H1 (cell line): ENCODE measurements at regions not wholly inside any gene's neighbourhood (a gene's known extent, or its start where the extent isn't known, plus 50 kb on each side); places are given as distances from the start of the nearest gene placed in this dataset.
"Not testable (repeated sequence)": the region's sequence is repeated elsewhere in the genome, so short reads cannot be mapped to it uniquely, and the experiment has no call there.

ENCODE experiments used
- CTCF ChIA-PET: fragments of 300-600 bp; sonication (Branson Sonifier 250); formaldehyde crosslinking; loops from one replicate; lab custom pipeline; 2021; ENCODE audit not compliant: partially characterized antibody; lab: Charles Lee
- POLR2A ChIA-PET: fragments of 300-600 bp; sonication (Branson Sonifier 250); formaldehyde crosslinking; loops from one replicate; lab custom pipeline; 2021; ENCODE audit warnings: inconsistent platforms; ENCODE audit not compliant: partially characterized antibody; lab: Charles Lee
- DNase-seq, 2 experiments: peaks; one replicate each; pipeline versions ENCODE4 v3.0.0 to v3.0.0-alpha.2; 2010 to 2022; ENCODE audit warnings: low spot score in 2 of 2, low read depth in 1 of 2, mixed read lengths in 1 of 2
- FAIRE-seq: peaks from 2 replicates; lab custom pipeline; 2011; peaks lifted over from hg19 to GRCh38; lab: Jason Lieb, UNC
- H2AFZ ChIP-seq: 2 replicates; pipeline ENCODE4 v1.8.1; 2012; ENCODE audit warnings: low read length, inconsistent platforms
- H2AK5ac ChIP-seq: 2 replicates; pipeline ENCODE4 v1.6.1; 2013; ENCODE audit warnings: low read depth, low read length
- H2BK120ac ChIP-seq: replicated peaks from 2 replicates; pipeline ENCODE3; 2013; ENCODE audit warnings: low read depth, low read length, inconsistent platforms
- H2BK12ac ChIP-seq: 2 replicates; pipeline ENCODE4 v1.6.1; 2013; ENCODE audit warnings: low read depth, low read length
- H2BK15ac ChIP-seq: 2 replicates; pipeline ENCODE4 v1.6.1; 2013; ENCODE audit warnings: low read length
- H2BK20ac ChIP-seq: 2 replicates; pipeline ENCODE4 v1.6.1; 2013; ENCODE audit warnings: low read length
- H2BK5ac ChIP-seq: 2 replicates; pipeline ENCODE4 v1.6.1; 2013; ENCODE audit warnings: low read depth, low read length
- H3K14ac ChIP-seq: 2 replicates; pipeline ENCODE4 v1.6.1; 2013; ENCODE audit warnings: inconsistent platforms; ENCODE audit not compliant: insufficient read length
- H3K18ac ChIP-seq: 2 replicates; pipeline ENCODE4 v1.6.1; 2013; ENCODE audit warnings: low read length; ENCODE audit errors: extremely low read depth
- H3K23ac ChIP-seq: 2 replicates; pipeline ENCODE4 v1.6.1; 2013; ENCODE audit warnings: inconsistent platforms; ENCODE audit not compliant: insufficient read length
- H3K23me2 ChIP-seq: 2 replicates; pipeline ENCODE4 v1.6.1; 2013; ENCODE audit warnings: low read depth, low read length
- H3K27ac ChIP-seq: 2 replicates; pipeline ENCODE4 v1.6.1; 2011; ENCODE audit warnings: low read depth, low read length, inconsistent platforms
- H3K27me3 ChIP-seq, 4 experiments: replicated peaks in 1 of 4; 1 replicate in 1 of 4; 2 replicates in 3 of 4; pipeline versions ENCODE4 v1.6.1 to v1.8.1; 2011 to 2013; ENCODE audit warnings: low read length in 3 of 4, mild to moderate bottlenecking in 3 of 4, inconsistent platforms in 2 of 4, mixed read lengths in 2 of 4, moderate library complexity in 1 of 4; ENCODE audit not compliant: control insufficient read depth in 3 of 4, insufficient read depth in 3 of 4; ENCODE audit errors: extremely low read depth in 1 of 4
- H3K36me3 ChIP-seq, 4 experiments: 2 replicates each; pipeline versions ENCODE4 v1.6.1 to v1.8.1; 2011 to 2013; ENCODE audit warnings: mild to moderate bottlenecking in 4 of 4, low read length in 3 of 4, moderate library complexity in 2 of 4, control low read depth in 1 of 4, inconsistent platforms in 1 of 4; ENCODE audit not compliant: insufficient read depth in 4 of 4, control insufficient read depth in 2 of 4
- H3K4ac ChIP-seq: replicated peaks from 2 replicates; pipeline ENCODE3; 2013; ENCODE audit warnings: low read length, low read depth, mixed read lengths, inconsistent platforms; ENCODE audit not compliant: insufficient read length
- H3K4me1 ChIP-seq, 4 experiments: replicated peaks in 1 of 4; 1 replicate in 1 of 4; 2 replicates in 3 of 4; pipeline versions ENCODE4 v1.6.1 to v1.8.1; 2011 to 2013; ENCODE audit warnings: low read length in 3 of 4, inconsistent platforms in 2 of 4, mixed read lengths in 1 of 4; ENCODE audit not compliant: insufficient read depth in 4 of 4, control insufficient read depth in 3 of 4
- H3K4me2 ChIP-seq, 2 experiments: 2 replicates each; pipeline versions ENCODE4 v1.6.1 to v1.8.1; 2011 to 2013; ENCODE audit warnings: low read depth in 2 of 2, low read length in 2 of 2, control low read depth in 1 of 2, inconsistent platforms in 1 of 2, mild to moderate bottlenecking in 1 of 2; ENCODE audit not compliant: insufficient read depth in 1 of 2
- H3K4me3 ChIP-seq, 4 experiments: fragments of 200-600, 300-600 bp in 1 of 4; sonication (generic), shearing (Covaris generic), sonication (Bioruptor Twin) in 1 of 4; 2 replicates each; pipeline versions ENCODE4 v1.5.1 to v1.8.1; 2011 to 2016; ENCODE audit warnings: low read length in 4 of 4, low read depth in 3 of 4, control low read depth in 2 of 4, inconsistent platforms in 2 of 4, mild to moderate bottlenecking in 2 of 4, mixed read lengths in 1 of 4, moderate library complexity in 1 of 4; ENCODE audit not compliant: insufficient read depth in 2 of 4; ENCODE audit errors: extremely low read depth in 1 of 4
- H3K56ac ChIP-seq: replicated peaks from 2 replicates; pipeline ENCODE3; 2013; ENCODE audit warnings: low read depth, mild to moderate bottlenecking, mixed read lengths, low read length, inconsistent platforms; ENCODE audit not compliant: insufficient read length
- H3K79me1 ChIP-seq: 2 replicates; pipeline ENCODE4 v1.6.1; 2013; ENCODE audit warnings: low read depth, low read length, control low read depth
- H3K79me2 ChIP-seq, 2 experiments: 2 replicates each; pipeline versions ENCODE4 v1.6.1 to v1.8.1; 2012 to 2013; ENCODE audit warnings: low read length in 2 of 2, mild to moderate bottlenecking in 2 of 2, inconsistent platforms in 1 of 2; ENCODE audit not compliant: insufficient read depth in 2 of 2, control insufficient read depth in 1 of 2
- H3K9ac ChIP-seq, 4 experiments: replicated peaks in 1 of 4; 1 replicate in 1 of 4; 2 replicates in 3 of 4; pipeline versions ENCODE4 v1.6.1 to v1.8.1; 2011 to 2013; ENCODE audit warnings: low read depth in 3 of 4, low read length in 3 of 4, control low read depth in 2 of 4, mild to moderate bottlenecking in 2 of 4, moderate library complexity in 2 of 4, inconsistent platforms in 1 of 4; ENCODE audit errors: extremely low read depth in 1 of 4
- H3K9me3 ChIP-seq, 2 experiments: 2 replicates each; pipeline versions ENCODE4 v1.6.1 to v1.8.1; 2012 to 2013; ENCODE audit warnings: mild to moderate bottlenecking in 2 of 2, moderate library complexity in 2 of 2, control low read depth in 1 of 2, inconsistent platforms in 1 of 2, low read depth in 1 of 2, low read length in 1 of 2, mixed read lengths in 1 of 2; ENCODE audit not compliant: insufficient read depth in 2 of 2
- H4K20me1 ChIP-seq, 2 experiments: replicated peaks in 1 of 2; 2 replicates each; pipeline versions ENCODE3 to v1.8.1; 2011 to 2013; ENCODE audit warnings: inconsistent platforms in 2 of 2, low read length in 2 of 2, mild to moderate bottlenecking in 1 of 2; ENCODE audit not compliant: insufficient read depth in 2 of 2, control insufficient read depth in 1 of 2
- H4K5ac ChIP-seq: 2 replicates; pipeline ENCODE4 v1.6.1; 2013; ENCODE audit warnings: low read length, low read depth, mixed read lengths, inconsistent platforms; ENCODE audit not compliant: insufficient read length
- H4K8ac ChIP-seq: 2 replicates; pipeline ENCODE4 v1.8.0; 2013; ENCODE audit warnings: mild to moderate bottlenecking, moderate library complexity, low read length, inconsistent platforms; ENCODE audit not compliant: insufficient read depth; ENCODE audit errors: extremely low read depth
- H4K91ac ChIP-seq: replicated peaks from 2 replicates; pipeline ENCODE3; 2013; ENCODE audit warnings: low read length, mixed read lengths, inconsistent platforms; ENCODE audit not compliant: insufficient read length
- WGBS, 2 experiments: shearing (Covaris generic) in 1 of 2; methylation state at CpG; one replicate each; pipeline versions ENCODE4 v1.1.6 to v1.1.7; 2013 to 2015; ENCODE audit warnings: low lambda C conversion rate in 2 of 2, mixed read lengths in 2 of 2, inconsistent platforms in 1 of 2, low coverage in 1 of 2, missing lambda C conversion rate in 1 of 2; ENCODE audit not compliant: insufficient replicate concordance in 2 of 2, insufficient coverage in 1 of 2, insufficient read length in 1 of 2; ENCODE audit errors: extremely low coverage in 1 of 2, missing lambda C conversion rate in 1 of 2; 5-methylcytosine and 5-hydroxymethylcytosine counted together

DNA sequence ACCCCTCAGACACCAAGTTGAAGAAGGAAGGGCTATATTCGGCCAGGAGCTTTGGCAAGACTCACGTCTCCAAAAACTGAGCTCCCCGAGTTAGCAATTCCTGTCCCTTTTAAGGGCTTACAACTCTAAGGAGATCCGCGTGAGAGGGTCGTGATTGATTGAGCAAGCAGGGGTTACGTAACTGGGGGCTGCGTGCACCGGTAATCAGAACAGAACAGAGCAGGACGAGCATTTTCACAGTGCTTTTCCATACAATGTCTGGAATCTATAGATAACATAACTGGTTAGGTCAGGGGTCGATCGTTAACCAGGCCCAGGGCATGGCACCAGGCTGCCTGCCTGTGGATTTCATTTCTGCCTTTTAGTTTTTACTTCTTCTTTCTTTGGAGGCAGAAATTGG lies 245.3 kb upstream of the MME start:
- H2BK120ac ChIP-seq, POLR2A ChIA-PET, H3K27me3 ChIP-seq, H3K56ac ChIP-seq, H2BK12ac ChIP-seq, H3K27ac ChIP-seq, H3K79me1 ChIP-seq, H3K18ac ChIP-seq, H4K91ac ChIP-seq, H3K4me2 ChIP-seq, H4K8ac ChIP-seq, H3K4ac ChIP-seq, DNase-seq, H3K23me2 ChIP-seq, CTCF ChIA-PET, H2AK5ac ChIP-seq, H2BK15ac ChIP-seq, H2BK20ac ChIP-seq, H3K4me3 ChIP-seq, H3K14ac ChIP-seq, H3K4me1 ChIP-seq, H2BK5ac ChIP-seq, H3K36me3 ChIP-seq, H3K9me3 ChIP-seq, H3K23ac ChIP-seq, H3K79me2 ChIP-seq, H4K5ac ChIP-seq, H4K20me1 ChIP-seq, FAIRE-seq, H3K9ac ChIP-seq: not testable (repeated sequence)
- H2AFZ ChIP-seq, result 0 out of 2 replicates have a peak overlapping the region, but pooled peaks have one; percentile 53
- WGBS, 2 experiments, result 96% methylated on average over 12 of the region's 12 CpGs; no CpG with 5 or more reads in 1 of the 2 experiments
